SK-N-SH (cell line): ENCODE measurements at regions not wholly inside any gene's neighbourhood (a gene's known extent, or its start where the extent isn't known, plus 50 kb on each side); places are given as distances from the start of the nearest gene placed in this dataset.

ENCODE experiments used
- CTCF ChIA-PET: fragments of 300-600, 350-600 bp; formaldehyde crosslinking; extraction: SDS; loops from one replicate; lab custom pipeline; 2021; lab: Yijun Ruan, JAX
- POLR2A ChIA-PET: fragments of 350-600 bp; sonication (Branson Sonifier 250); formaldehyde crosslinking; extraction: SDS; loops from one replicate; lab custom pipeline; 2020; ENCODE audit warnings: antibody characterized with exemption, inconsistent platforms; lab: Yijun Ruan, JAX
- DNase-seq: peaks from one replicate; pipeline ENCODE4 v3.0.0; 2012
- H2AFZ ChIP-seq: fragments of 200-600 bp; sonication (generic); 2 replicates; pipeline ENCODE4 v1.8.1; 2016; ENCODE audit warnings: antibody characterized with exemption, mild to moderate bottlenecking, low read depth
- H3F3A ChIP-seq: fragments of 200-600 bp; sonication (generic); replicated peaks from 2 replicates; pipeline ENCODE3; 2016; ENCODE audit warnings: antibody characterized with exemption, mild to moderate bottlenecking; ENCODE audit not compliant: insufficient read depth
- H3K27ac ChIP-seq, 2 experiments: fragments of 200-500 bp in 1 of 2; fragments of 200-600 bp in 1 of 2; sonication (Bioruptor generic) in 1 of 2; sonication (generic), shearing (Covaris generic) in 1 of 2; 2 replicates each; pipeline versions ENCODE4 v1.5.1 to v1.6.1; 2014 to 2016; ENCODE audit warnings: low read depth in 2 of 2, inconsistent platforms in 1 of 2, low read length in 1 of 2, mild to moderate bottlenecking in 1 of 2, mixed read lengths in 1 of 2
- H3K27me3 ChIP-seq: fragments of 200-600 bp; sonication (generic), shearing (Covaris generic); 2 replicates; pipeline ENCODE4 v1.6.1; 2016; ENCODE audit warnings: mixed run types; ENCODE audit not compliant: insufficient read depth
- H3K36me3 ChIP-seq, 2 experiments: fragments of 200-500 bp in 1 of 2; fragments of 200-600 bp in 1 of 2; sonication (Bioruptor generic) in 1 of 2; sonication (generic) in 1 of 2; replicated peaks in 1 of 2; 2 replicates each; pipeline versions ENCODE3 to v1.5.1; 2014 to 2016; ENCODE audit warnings: low read length in 1 of 2, mild to moderate bottlenecking in 1 of 2; ENCODE audit not compliant: insufficient read depth in 2 of 2, control insufficient read depth in 1 of 2
- H3K4me1 ChIP-seq, 2 experiments: fragments of 200-500 bp in 1 of 2; fragments of 200-600 bp in 1 of 2; sonication (Bioruptor generic) in 1 of 2; sonication (generic), shearing (Covaris generic) in 1 of 2; 2 replicates each; pipeline versions ENCODE4 v1.5.1 to v1.6.1; 2014 to 2016; ENCODE audit warnings: low read depth in 1 of 2, low read length in 1 of 2, mixed run types in 1 of 2; ENCODE audit not compliant: insufficient read depth in 2 of 2, control insufficient read depth in 1 of 2
- H3K4me2 ChIP-seq: fragments of 200-600 bp; sonication (generic), shearing (Covaris generic); 2 replicates; pipeline ENCODE4 v1.6.1; 2017; ENCODE audit warnings: mixed run types
- H3K4me3 ChIP-seq, 2 experiments: fragments of 200-500 bp in 1 of 2; fragments of 200-600 bp in 1 of 2; sonication (Bioruptor generic) in 1 of 2; sonication (generic), shearing (Covaris generic) in 1 of 2; 2 replicates each; pipeline versions ENCODE4 v1.5.1 to v1.8.1; 2014 to 2016; ENCODE audit warnings: low read depth in 2 of 2, inconsistent platforms in 1 of 2, low read length in 1 of 2, mild to moderate bottlenecking in 1 of 2, mixed read lengths in 1 of 2, moderate library complexity in 1 of 2
- H3K79me2 ChIP-seq: fragments of 200-600 bp; sonication (generic); 2 replicates; pipeline ENCODE4 v1.8.1; 2017; ENCODE audit warnings: mild to moderate bottlenecking; ENCODE audit not compliant: insufficient read depth
- H3K9ac ChIP-seq: fragments of 200-600 bp; sonication (generic); 2 replicates; pipeline ENCODE4 v1.6.1; 2017; ENCODE audit warnings: mixed run types
- H3K9me2 ChIP-seq: fragments of 200-600 bp; sonication (generic); 2 replicates; pipeline ENCODE4 v1.6.1; 2017; ENCODE audit warnings: mixed run types
- H3K9me3 ChIP-seq: fragments of 200-600 bp; sonication (generic); 2 replicates; pipeline ENCODE4 v1.6.1; 2017; ENCODE audit warnings: mixed run types, mild to moderate bottlenecking, moderate library complexity
- H4K20me1 ChIP-seq: fragments of 200-600 bp; sonication (generic); 2 replicates; pipeline ENCODE4 v1.6.1; 2017; ENCODE audit warnings: mild to moderate bottlenecking, mixed run types; ENCODE audit not compliant: insufficient read depth
- CTCF ChIP-seq: fragments of 200-600 bp; sonication (generic); IDR thresholded peaks from 2 replicates; pipeline ENCODE4 v1.6.1; 2017; ENCODE audit warnings: antibody characterized with exemption, mild to moderate bottlenecking, moderate library complexity
- ELF1 ChIP-seq: IDR thresholded peaks from 2 replicates; pipeline ENCODE4 v1.4.0; 2012
- FOSL2 ChIP-seq: IDR thresholded peaks from 2 replicates; pipeline ENCODE4 v1.4.0; 2012; ENCODE audit warnings: low read depth, mild to moderate bottlenecking, moderate library complexity, borderline replicate concordance
- GABPA ChIP-seq: IDR thresholded peaks from 2 replicates; pipeline ENCODE4 v1.4.0; 2012; ENCODE audit warnings: low read depth, mild to moderate bottlenecking
- GATA2 ChIP-seq: sonication (generic); formaldehyde crosslinking; IDR thresholded peaks from 2 replicates; pipeline ENCODE4 v1.5.0; 2020; ENCODE audit warnings: mild to moderate bottlenecking, missing genetic modification reagents
- JUND ChIP-seq: IDR thresholded peaks from 2 replicates; pipeline ENCODE4 v1.4.0; 2012
- MAX ChIP-seq: IDR thresholded peaks from 2 replicates; pipeline ENCODE4 v1.4.0; 2012; ENCODE audit warnings: low read depth
- MEF2A ChIP-seq: IDR thresholded peaks from 2 replicates; pipeline ENCODE4 v1.4.0; 2012; ENCODE audit warnings: low read depth, borderline replicate concordance
- NRF1 ChIP-seq: IDR thresholded peaks from 2 replicates; pipeline ENCODE4 v1.6.1; 2012; ENCODE audit warnings: low read depth, mild to moderate bottlenecking, low read length
- PBX3 ChIP-seq: IDR thresholded peaks from 2 replicates; pipeline ENCODE4; 2012
- POLR2AphosphoS5 ChIP-seq: IDR thresholded peaks from 2 replicates; pipeline ENCODE4 v1.6.1; 2012; ENCODE audit warnings: low read depth, low read length
- RAD21 ChIP-seq: IDR thresholded peaks from 2 replicates; pipeline ENCODE4 v1.6.1; 2012; ENCODE audit warnings: mild to moderate bottlenecking, low read length
- RCOR1 ChIP-seq: fragments of 150-350 bp; IDR thresholded peaks from 2 replicates; pipeline ENCODE4 v1.6.1; 2017; ENCODE audit warnings: antibody characterized with exemption, low read length
- RXRA ChIP-seq: IDR thresholded peaks from 2 replicates; pipeline ENCODE4 v1.4.0; 2012; ENCODE audit warnings: low read depth, mild to moderate bottlenecking, borderline replicate concordance
- SIN3A ChIP-seq: IDR thresholded peaks from 2 replicates; pipeline ENCODE4 v1.6.1; 2012; ENCODE audit warnings: low read depth, mild to moderate bottlenecking, low read length, moderate library complexity, borderline replicate concordance
- TAF1 ChIP-seq: IDR thresholded peaks from 2 replicates; pipeline ENCODE4 v1.6.1; 2012; ENCODE audit warnings: low read depth, mild to moderate bottlenecking, low read length, moderate library complexity, borderline replicate concordance
- TEAD4 ChIP-seq: IDR thresholded peaks from 2 replicates; pipeline ENCODE4 v1.4.0; 2012; ENCODE audit warnings: mild to moderate bottlenecking, borderline replicate concordance; ENCODE audit not compliant: insufficient read depth
- USF1 ChIP-seq: IDR thresholded peaks from 2 replicates; pipeline ENCODE4 v1.4.0; 2012; ENCODE audit warnings: low read depth, borderline replicate concordance
- YY1 ChIP-seq: IDR thresholded peaks from 2 replicates; pipeline ENCODE4 v1.4.0; 2012; ENCODE audit warnings: low read depth, mild to moderate bottlenecking
- ZBTB33 ChIP-seq: IDR thresholded peaks from 2 replicates; pipeline ENCODE4 v1.4.0; 2012; ENCODE audit warnings: low read depth, borderline replicate concordance
- WGBS: methylation state at CpG from one replicate; pipeline ENCODE4 v1.1.6; 2017; ENCODE audit warnings: low lambda C conversion rate; 5-methylcytosine and 5-hydroxymethylcytosine counted together

- Histone ChIP-seq H3K9ac (no peak overlapping the region), H3K27ac (no peak overlapping the region), H2AFZ (no peak overlapping the region), H4K20me1 (no peaks in the 10 kb centered on the region), H3K27me3 (no peaks in the 10 kb centered on the region; the same call in 1 of the 2 replicates), H3K4me2 (no peak overlapping the region), H3K79me2 (no peaks in the 10 kb centered on the region), H3K4me3 (no peak overlapping the region), H3K36me3 (no peaks in the 10 kb centered on the region), H3F3A (no peaks in the 10 kb centered on the region), H3K4me1 (no peaks in the 10 kb centered on the region; a peak in 1 of 4 replicates), H3K9me2 (no peaks in the 10 kb centered on the region), H3K9me3 (no peaks in the 10 kb centered on the region)
- ChIA-PET POLR2A (no interaction called here), CTCF (interaction anchor here (1.0 to 2.3 kb wide), 5 partner anchors 10 to 277 kb away, joined by 3 to 5 read pairs (median 4); no protein-coding TSS in a partner anchor)
- TF ChIP-seq SIN3A (no peak), GATA2 (no peak), FOSL2 (no peak), NRF1 (no peak), RCOR1 (no peak), PBX3 (no peak), ZBTB33 (no peak), CTCF (no peak)
- WGBS: 31% methylated on average over 4 of the region's 4 CpGs
- DNase-seq: no peak
These were observed 101.5 kb upstream of the MTPN start for GRCh38 chr7:136078630-136079029.

- WGBS: 21% methylated on average over 2 of the region's 2 CpGs
- Histone ChIP-seq H3K4me2 (no peak overlapping the region), H3K27me3 (no peaks in the 10 kb centered on the region; the same call in 1 of the 2 replicates), H3K4me3 (no peak overlapping the region), H4K20me1 (no peaks in the 10 kb centered on the region), H2AFZ (no peak overlapping the region), H3K9ac (no peak overlapping the region), H3K27ac (no peak overlapping the region), H3K4me1 (no peaks in the 10 kb centered on the region; a peak in 1 of 4 replicates), H3K36me3 (no peaks in the 10 kb centered on the region), H3K79me2 (no peaks in the 10 kb centered on the region), H3K9me3 (no peaks in the 10 kb centered on the region), H3K9me2 (no peaks in the 10 kb centered on the region), H3F3A (no peaks in the 10 kb centered on the region)
- CTCF ChIA-PET: interaction anchor here (1.8 kb wide), 1 partner anchor 38 kb away, joined by 10 read pairs; no protein-coding TSS in a partner anchor
- DNase-seq: no peak
- POLR2A ChIA-PET: no interaction called here
- TF ChIP-seq MEF2A (no peak), TAF1 (no peak), MAX (no peak), TEAD4 (no peak), POLR2AphosphoS5 (no peak), YY1 (no peak), ELF1 (no peak), NRF1 (no peak), GABPA (no peak), RAD21 (no peak), RXRA (no peak), USF1 (no peak), JUND (no peak), ZBTB33 (no peak)
These were observed 99.8 kb upstream of the MTPN start for GRCh38 chr7:136076954-136077353.
